HG03039 (cell line): ENCODE measurements at regions not wholly inside any gene's neighbourhood (a gene's known extent, or its start where the extent isn't known, plus 50 kb on each side); places are given as distances from the start of the nearest gene placed in this dataset.
"Not testable (repeated sequence)": the region's sequence is repeated elsewhere in the genome, so short reads cannot be mapped to it uniquely, and the experiment has no call there.

ENCODE experiments used
- ATAC-seq: cut with Tn5 transposase; IDR thresholded peaks from one replicate; pipeline ENCODE4 v1.9.1; 2021; ENCODE audit warnings: mild to moderate bottlenecking, moderate library complexity; ENCODE audit not compliant: unreplicated experiment

DNA sequence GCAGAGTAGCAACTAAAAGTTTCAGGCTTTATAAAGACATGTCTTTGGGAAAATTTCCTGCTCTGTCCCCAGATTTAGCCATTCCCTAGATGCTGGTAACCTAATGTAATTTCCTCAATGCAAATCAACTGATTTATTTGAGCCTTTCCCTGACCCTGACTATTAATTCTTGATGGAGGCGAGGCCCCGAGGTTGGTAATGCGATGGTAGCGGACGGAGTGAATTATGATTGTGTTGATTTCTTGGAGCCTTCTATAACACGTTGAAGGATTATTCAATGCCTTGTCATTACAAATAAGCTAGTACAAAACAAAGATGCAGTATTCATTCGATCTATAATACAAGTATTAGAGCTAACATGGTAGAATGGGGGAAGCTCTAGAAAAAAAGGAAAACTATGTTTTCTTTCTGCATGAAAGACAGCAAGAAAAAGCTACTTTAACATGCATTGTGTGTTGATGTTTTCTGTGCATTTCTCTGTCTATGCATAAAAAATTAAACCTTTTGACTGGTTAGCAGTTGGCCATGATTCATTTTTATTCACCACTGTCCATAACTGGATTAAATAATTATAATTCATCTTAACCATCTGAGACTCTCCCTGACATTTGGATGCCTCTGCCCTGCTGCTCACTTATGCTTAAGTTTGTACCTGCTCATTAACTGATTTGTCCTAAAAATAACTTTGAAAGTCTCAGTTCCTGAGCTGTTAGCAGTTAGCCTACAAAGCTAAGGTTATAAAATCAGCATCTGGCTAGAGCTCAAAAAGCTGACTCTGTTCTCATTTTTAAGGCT is 490.2 kb upstream of the NUDT12 start:
- ATAC-seq = no peak

DNA sequence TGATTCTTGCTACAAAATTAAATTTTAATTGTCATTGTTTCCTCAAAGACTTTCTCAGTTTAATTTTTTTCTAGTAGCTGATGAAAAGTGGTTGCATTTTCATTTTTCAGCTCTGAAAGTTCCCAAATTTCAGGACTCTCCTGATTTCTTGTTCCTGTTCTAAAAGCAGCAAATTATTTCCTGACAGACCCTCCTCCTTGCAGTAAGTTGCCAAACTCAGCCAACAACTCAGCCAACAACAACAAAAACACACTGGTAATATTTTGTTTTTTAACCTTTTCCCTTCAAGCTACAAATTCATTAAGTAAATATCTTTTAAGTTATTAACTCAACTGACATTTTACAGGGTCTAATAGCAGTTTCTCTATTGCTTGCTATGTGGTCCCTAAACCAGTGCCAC is 487.8 kb upstream of the NUDT12 start:
- ATAC-seq = no peak

DNA sequence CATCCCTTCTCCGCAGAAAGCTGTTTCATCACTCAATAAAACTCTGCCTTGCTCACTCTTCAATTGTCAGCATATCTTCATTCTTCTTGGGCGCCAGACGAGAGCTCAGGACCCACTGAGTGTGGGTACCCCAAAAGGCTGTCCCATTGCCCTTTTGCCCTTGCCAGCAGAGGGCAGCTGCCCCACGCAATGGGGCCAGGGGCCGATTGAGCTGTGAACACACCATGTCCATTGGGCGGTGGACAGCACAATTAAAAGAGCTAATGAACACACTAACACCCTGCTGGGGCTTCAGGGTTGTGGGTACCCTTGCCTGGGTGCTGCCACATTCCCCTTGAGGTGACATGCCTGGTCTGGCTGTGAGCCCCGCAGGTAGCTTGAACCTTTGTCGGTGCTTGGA is 487.2 kb upstream of the NUDT12 start:
- no peak for ATAC-seq

DNA sequence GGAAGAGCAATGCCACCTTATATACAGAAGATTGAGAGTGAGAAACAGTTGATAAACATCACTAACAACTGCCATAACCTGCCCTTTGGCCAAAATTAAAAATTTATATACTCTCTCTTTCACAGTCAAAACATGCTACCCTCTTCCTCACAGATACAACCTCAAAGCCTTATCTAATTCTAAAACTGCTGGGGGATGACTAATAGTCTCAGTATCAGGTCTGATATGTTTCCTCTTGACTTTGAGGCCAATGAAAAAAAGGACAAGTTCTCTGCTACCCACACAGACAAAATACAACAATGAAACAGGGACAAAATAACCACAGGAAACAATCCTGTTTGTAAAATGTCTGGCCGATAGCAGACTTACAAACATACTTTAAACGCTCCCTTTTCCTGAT is 485.6 kb upstream of the NUDT12 start:
- ATAC-seq = no peak

DNA sequence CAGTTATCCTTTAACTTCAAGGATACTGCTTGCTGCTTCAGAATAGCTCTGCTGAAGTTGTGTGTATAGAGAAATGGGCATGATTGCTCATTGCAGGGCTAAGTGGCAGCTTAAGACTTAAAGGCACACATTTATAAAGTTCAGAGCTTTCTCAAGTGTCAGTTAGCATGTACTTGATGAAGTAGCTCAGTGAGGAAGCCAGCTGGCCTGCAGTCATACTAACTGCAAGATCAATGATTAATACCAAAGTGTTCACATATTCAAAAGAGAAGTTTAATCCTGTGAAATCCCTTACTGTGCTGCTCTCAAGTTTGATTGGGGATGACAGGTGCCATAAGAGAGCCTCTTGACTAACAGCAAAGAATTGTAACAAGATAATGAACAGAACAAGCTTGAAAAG is 483.4 kb upstream of the NUDT12 start:
- ATAC-seq = no peak

DNA sequence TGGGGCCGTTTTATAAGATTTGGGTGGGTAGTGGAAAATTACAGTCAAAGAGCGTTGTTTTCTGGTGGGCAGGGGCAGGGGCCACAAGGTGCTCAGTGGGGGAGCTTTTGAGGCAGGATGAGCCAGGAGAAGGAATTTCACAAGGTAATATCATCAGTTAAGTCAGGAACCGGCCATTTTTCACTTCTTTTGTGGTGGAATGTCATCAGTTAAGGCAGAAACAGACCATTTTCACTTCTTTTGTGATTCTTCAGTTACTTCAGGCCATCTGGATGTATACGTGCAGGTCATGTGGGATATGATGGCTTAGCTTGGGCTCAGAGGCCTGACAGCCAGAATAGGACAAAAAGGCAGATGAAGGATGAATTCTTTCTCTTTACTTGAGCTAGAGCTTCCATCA is 477.3 kb upstream of the NUDT12 start:
- not testable (repeated sequence) for ATAC-seq

DNA sequence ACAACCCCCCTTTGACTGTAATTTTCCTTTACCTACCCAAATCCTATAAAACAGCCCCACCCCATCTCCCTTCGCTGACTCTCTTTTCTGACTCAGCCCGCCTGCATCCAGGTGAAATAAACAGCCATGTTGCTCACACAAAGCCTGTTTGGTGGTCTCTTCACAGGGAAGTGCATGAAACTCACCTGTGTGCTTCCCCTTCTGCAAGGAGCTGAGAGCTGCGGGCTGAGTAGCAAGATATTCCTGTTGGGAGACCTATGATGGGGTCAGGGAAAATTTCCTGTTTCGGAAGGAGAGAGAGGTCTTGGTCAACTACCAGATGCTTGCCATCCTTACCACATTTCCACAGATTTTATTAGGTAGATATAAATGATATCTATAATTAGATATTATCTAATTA is 474.5 kb upstream of the NUDT12 start:
- ATAC-seq = not testable (repeated sequence)

DNA sequence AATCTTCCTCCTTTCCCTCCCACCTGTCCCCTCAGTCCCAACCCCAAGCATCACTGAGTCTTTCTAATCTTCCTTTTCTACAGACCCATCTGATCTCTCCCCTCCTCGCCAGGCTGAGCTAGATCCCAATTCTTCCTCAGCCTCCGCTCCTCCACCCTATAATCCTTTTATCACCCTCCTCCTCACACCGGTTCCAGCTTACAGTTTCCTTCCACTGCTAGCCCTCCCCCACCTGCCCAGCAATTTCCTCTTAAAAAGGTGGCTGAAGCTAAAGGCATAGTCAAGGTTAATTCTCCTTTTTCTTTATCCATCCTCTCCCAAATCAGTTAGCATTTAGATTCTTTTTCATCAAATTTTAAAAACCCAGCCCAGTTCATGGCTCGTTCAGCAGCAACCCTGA is 470.6 kb upstream of the NUDT12 start:
- ATAC-seq = not testable (repeated sequence)

DNA sequence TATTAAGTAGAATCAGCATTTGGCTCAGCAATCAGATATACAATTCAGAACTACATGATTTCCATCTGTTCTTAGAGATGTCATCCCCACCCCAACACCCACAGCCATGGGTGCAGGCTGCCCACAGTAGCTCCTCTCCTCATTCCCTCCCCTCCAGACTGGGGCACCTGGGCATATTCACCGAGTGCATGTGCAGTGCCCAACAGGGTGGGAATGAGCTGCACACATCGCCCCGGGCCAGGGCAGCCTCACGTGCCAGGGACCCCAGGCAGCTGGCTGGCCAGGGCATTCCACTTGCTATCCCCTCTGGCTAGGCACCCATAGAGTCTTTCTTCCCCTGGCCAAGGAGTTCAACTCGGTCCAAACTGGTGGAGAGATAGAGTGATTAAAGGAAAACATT is 461.9 kb upstream of the NUDT12 start:
- no peak for ATAC-seq

DNA sequence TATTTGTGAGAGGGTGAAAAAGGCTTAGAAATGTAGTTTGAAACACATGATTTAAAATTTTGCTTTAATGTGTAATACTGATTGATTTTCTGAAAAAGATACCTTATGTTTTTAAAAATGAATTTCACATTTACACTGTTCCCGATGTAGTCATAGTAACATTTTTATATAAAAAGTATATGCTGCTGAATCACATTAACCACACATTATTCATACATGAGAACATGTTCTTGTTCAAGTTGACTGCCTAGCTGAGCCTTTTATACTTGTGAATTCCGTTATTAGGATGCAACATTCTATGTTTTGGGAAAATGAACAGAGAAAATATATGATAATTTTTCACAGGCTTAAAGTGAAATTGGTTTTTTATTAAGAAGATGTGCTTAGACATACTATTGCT is 461.1 kb upstream of the NUDT12 start:
- ATAC-seq = no peak

DNA sequence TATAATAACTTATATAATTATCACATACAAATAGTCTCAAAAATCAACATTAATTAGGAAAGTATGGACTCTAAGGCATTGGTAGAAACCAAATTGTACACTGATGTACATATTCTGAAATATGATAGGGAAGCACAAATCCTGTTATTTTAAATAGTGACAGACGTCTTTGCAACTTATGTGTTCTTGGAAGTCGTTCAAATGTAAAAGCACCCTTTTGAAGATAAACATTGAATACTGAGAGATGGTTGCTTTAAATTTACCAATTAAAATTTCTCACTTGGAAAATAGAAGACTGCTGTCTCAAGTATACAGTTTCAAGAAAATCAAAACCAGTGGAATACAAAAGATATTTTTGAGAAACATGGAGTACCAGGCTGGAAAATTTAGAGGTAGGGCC is 457.4 kb upstream of the NUDT12 start:
- ATAC-seq = no peak

DNA sequence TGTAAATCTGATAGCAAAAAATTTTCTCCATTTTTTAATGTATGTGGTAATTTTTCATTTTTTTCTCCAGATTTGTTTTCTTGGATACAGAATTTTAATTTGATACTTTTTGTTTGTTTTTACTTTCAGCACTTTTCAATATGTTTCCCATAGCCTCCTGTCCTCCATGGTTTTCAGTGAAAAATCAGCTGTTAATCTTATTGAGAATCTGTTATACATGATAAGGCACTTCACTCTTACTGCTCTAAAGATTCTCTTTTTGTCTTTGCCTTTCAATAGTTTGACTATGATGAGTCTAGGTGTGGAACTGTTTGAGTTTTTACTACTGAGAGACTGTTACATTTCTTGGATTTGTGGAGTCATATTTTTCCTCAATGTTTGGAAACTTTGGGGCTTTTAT is 455.7 kb upstream of the NUDT12 start:
- no peak for ATAC-seq

DNA sequence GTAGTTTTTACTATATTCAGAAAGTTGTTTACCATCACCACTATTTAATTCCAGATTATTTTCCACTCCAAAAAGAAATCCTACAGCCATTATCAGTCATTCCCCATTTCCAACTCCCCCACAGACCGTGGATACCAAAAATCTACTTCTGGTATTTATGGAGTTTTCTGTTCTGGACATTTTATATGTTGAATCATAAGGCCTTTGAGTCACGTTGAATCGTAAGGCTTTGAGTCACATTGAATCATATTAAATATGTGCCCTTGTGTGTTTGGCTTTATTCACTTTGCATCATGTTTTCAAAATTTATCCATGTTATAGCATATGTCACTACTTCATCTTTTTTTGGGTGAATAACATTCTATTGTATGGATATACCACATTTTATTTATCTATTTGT is 454.1 kb upstream of the NUDT12 start:
- ATAC-seq = no peak

DNA sequence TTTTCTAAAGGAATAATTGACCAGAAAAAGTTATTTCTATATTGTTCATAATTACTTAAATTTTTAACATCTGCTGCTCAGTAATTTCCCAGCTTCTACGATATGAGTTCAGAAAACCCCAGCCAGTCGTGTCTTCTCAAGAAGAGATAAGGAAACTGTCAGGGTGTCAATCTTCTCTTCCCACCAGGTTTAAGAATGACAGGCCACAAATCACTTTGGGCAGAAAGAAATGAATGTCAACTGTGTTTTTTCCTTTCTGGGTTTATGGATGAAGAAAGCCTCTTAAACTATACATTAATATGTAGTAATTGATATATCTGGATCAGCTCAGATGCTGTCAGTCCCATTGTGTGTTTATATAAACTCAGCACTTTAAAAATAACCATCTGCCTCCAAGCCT is 453.2 kb upstream of the NUDT12 start:
- no peak for ATAC-seq

DNA sequence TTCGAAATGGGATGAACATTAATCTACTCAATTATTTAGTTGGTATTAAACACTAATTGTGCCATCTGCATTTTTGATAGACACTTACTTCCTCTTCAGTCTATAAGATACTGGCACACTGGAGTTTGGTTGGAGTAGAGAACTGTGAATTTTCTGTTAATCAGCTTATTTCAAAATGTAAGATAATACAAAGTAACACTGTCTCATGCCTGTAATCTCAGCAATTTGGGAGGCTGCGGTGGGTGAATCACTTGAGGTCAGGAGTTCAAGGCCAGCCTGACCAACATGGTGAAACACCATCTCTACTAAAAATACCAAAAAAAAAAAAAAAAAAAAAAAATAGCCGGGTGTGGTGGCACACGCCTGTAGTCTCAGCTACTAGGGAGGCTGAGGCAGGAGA is 440.2 kb upstream of the NUDT12 start:
- not testable (repeated sequence) for ATAC-seq

DNA sequence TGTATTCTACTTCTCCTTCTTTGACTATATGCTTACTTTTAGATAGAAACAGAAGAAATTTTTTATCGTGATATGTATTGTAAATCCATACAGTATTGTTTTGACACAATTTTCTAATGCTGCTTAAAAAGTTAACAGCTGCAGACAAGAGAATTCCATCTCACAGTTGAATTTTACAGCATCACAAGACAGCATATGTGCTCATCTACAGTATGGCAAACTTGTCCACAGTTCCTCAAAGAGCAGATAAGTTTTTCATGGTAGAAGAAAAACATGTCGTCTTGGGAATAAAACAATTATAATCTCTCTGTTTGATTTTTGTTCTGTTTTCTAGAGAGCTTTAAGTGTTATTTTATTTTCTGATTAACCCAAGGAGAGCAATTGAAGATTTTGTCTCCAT is 438.5 kb upstream of the NUDT12 start:
- no peak for ATAC-seq

DNA sequence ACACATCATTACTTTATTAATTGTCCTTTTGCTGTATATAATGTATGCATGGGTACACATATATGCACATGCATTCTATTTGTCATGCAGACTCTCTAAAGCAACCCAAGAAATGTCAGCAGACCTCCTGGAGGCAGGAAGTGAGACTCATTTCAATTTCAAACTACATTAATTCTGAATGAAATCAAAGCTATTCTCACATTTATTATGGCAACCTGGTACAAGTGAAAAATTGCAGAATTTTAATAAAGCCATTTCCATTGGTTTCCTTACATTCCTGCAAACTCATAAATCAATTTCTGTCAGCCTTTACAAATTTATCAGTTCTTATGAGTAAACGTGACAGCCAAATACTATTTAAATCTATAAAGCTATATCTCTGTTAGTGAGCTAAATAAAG is 430.4 kb upstream of the NUDT12 start:
- no peak for ATAC-seq

DNA sequence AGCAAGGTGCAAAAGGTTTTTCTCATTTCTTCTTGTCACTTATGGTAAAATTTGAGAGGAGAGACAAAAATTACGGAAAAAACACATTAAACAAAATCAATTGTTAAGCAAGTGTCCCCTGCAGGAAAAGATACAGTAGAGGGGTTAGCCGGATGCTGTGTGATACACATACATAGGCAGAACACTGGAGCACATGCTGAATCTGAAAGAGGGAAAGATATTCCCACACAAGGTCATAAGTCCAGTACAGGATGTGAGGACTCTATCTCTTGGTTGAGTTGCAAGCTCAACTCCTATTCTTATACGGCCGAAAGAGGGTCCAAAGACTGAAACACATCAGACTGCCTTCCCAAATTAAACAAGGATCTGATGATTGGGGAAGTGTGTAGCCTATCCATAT is 427.5 kb upstream of the NUDT12 start:
- no peak for ATAC-seq

DNA sequence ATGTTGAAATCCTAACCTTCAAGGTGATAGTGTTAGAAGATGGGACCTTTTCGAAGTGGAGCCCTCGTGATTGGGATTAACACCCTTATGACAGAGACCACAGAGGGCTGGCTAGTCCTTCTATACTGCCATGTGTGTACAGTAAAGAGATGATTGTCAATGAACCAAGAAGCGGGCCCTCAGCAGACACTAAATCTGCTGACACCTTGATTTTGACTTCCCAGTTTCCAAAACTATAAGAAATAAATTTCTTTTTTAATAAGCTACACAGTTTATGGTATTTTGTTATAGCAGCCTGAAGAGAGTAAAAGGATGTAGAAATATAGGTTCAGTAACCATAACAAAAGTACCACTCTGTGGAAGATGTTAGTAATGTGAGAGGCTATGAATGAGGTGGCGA is 419.0 kb upstream of the NUDT12 start:
- ATAC-seq = no peak

DNA sequence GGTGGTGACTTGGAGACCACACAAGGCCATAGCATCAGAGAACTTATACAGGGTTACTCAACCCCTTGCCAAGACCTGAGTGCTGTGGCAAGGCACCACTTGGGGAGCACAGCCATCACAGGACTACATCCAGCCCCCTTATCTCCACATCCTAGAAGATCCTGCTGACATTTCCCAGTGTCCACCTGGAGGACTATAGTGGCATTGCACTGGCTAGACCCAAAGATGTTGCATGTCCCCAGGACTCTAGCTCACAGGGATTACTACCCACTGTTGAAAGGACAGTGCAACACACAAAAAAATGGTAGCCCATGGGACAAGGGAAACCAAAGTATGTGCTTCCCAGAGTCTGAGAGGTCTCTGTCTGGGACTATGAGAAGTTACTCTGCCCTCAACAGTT is 411.1 kb upstream of the NUDT12 start:
- ATAC-seq = no peak

DNA sequence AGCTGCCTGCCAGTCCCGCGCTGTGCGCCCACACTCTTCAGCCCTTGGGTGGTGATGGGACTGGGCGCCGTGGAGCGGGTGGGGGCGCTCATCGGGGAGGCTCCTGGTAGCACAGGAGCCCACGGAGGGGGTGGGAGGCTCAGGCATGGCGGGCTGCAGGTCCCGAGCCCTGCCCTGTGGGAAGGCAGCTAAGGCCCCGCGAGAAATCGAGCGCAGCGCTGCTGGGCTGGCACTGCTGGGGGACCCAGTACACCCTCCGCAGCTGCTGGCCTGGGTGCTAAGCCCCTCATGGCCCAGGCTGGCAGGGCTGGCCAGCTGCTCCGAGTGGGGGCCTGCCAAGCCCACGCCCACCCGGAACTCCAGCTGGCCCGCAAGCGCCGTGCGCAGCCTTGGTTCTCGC is 403.7 kb upstream of the NUDT12 start:
- ATAC-seq = not testable (repeated sequence)

DNA sequence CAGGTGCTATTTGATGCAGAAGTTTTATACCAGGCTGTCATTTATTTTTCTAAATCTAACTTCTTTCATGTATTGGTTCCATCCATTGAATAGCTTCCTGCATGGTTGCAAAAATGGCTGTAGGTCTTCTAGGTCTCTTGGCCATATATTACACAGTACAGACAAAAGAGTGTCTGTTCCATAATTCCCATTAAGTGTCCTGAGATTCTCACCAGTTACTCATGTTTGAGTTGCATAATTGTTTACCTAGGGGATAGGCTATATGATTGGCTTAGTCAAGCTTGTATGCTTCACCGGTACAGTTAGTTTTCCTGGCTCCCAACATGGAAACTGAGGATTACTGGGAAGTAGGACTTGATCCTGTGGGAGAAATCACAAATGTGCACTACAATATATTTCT is 399.4 kb upstream of the NUDT12 start:
- ATAC-seq = no peak
